ENCODE measurements at regions not wholly inside any gene's neighbourhood (a gene's known extent, or its start where the extent isn't known, plus 50 kb on each side); places are given as distances from the start of the nearest gene placed in this dataset.

- POLR2A ChIA-PET, result no interaction called here
- H3K4me1 ChIP-seq (ENCODE audit: control insufficient read depth in 1 of 2, insufficient read depth in 2 of 2, low read depth in 1 of 2, low read length in 1 of 2), result peaks cover 17 to 35% of the 10 kb centered on the region in 2 experiments
- no peak for TF ChIP-seq MXI1 (IDR thresholded peaks at IDR 0.05; ENCODE audit: low read depth, low read length)
- no peak for TF ChIP-seq RAD21 (IDR thresholded peaks at IDR 0.05; ENCODE audit: low read length)
- TF ChIP-seq USF1 (IDR thresholded peaks at IDR 0.05; ENCODE audit: borderline replicate concordance, low read depth), result no peak
- TF ChIP-seq FOSL2 (IDR thresholded peaks at IDR 0.05; ENCODE audit: borderline replicate concordance, low read depth), result no peak
- TF ChIP-seq PBX3 (IDR thresholded peaks at IDR 0.05), result no peak
- no peak for TF ChIP-seq MAX (IDR thresholded peaks at IDR 0.05; ENCODE audit: low read depth)
- TF ChIP-seq EP300 (IDR thresholded peaks at IDR 0.05; ENCODE audit: borderline replicate concordance in 1 of 2, low read depth in 1 of 2, low read length in 1 of 2), result no peak
- no peak for TF ChIP-seq TAF1 (IDR thresholded peaks at IDR 0.05; ENCODE audit: borderline replicate concordance, low read depth, low read length)
- TF ChIP-seq TEAD4 (IDR thresholded peaks at IDR 0.05; ENCODE audit: borderline replicate concordance, insufficient read depth), result no peak
- TF ChIP-seq NRF1 (IDR thresholded peaks at IDR 0.05; ENCODE audit: low read depth, low read length), result no peak
- no peak for TF ChIP-seq JUND (IDR thresholded peaks at IDR 0.05)
- TF ChIP-seq RFX5 (IDR thresholded peaks at IDR 0.05; ENCODE audit: low read length), result no peak
- no peak for TF ChIP-seq GABPA (IDR thresholded peaks at IDR 0.05; ENCODE audit: low read depth)
- no peak for DNase-seq
- H3K27me3 ChIP-seq (ENCODE audit: insufficient read depth), result no peaks in the 10 kb centered on the region
- no peak overlapping the region for H3K9ac ChIP-seq
- H3K36me3 ChIP-seq (replicated peaks in 1 of 2; ENCODE audit: control insufficient read depth in 1 of 2, insufficient read depth in 2 of 2, low read length in 1 of 2), result no peaks in the 10 kb centered on the region
- H3F3A ChIP-seq (replicated peaks; ENCODE audit: insufficient read depth), result peaks cover 38% of the 10 kb centered on the region
- CTCF ChIA-PET, result no interaction called here
- H2AFZ ChIP-seq (ENCODE audit: low read depth), result no peak overlapping the region
- no peaks in the 10 kb centered on the region; the same call in 1 of the 2 replicates for H3K79me2 ChIP-seq (ENCODE audit: insufficient read depth)
- no peaks in the 10 kb centered on the region for H3K9me2 ChIP-seq
- no peaks in the 10 kb centered on the region for H4K20me1 ChIP-seq (ENCODE audit: insufficient read depth)
- H3K4me2 ChIP-seq, result no peak overlapping the region
- H3K9me3 ChIP-seq, result no peaks in the 10 kb centered on the region
- 89% methylated on average over 2 of the region's 2 CpGs for WGBS (ENCODE audit: low lambda C conversion rate)
- H3K4me3 ChIP-seq (ENCODE audit: low read depth in 2 of 2, low read length in 1 of 2), result no peak overlapping the region
- no peak overlapping the region for H3K27ac ChIP-seq (ENCODE audit: low read depth in 2 of 2, low read length in 1 of 2)
These were observed 98.8 kb upstream of the SLC38A2 start for GRCh38 chr12:46471404-46471803.

- no peak overlapping the region for H3K27ac ChIP-seq (ENCODE audit: low read depth in 2 of 2, low read length in 1 of 2)
- H3K4me1 ChIP-seq (ENCODE audit: control insufficient read depth in 1 of 2, insufficient read depth in 2 of 2, low read depth in 1 of 2, low read length in 1 of 2), result peaks cover 17 to 35% of the 10 kb centered on the region in 2 experiments
- no peaks in the 10 kb centered on the region for H3K36me3 ChIP-seq (replicated peaks in 1 of 2; ENCODE audit: control insufficient read depth in 1 of 2, insufficient read depth in 2 of 2, low read length in 1 of 2)
- H3K79me2 ChIP-seq (ENCODE audit: insufficient read depth), result no peaks in the 10 kb centered on the region; the same call in 1 of the 2 replicates
- no peaks in the 10 kb centered on the region for H4K20me1 ChIP-seq (ENCODE audit: insufficient read depth)
- peaks cover 38% of the 10 kb centered on the region for H3F3A ChIP-seq (replicated peaks; ENCODE audit: insufficient read depth)
- ChIA-PET CTCF (no interaction called here), POLR2A (no interaction called here)
- no peaks in the 10 kb centered on the region for H3K9me2 ChIP-seq
- no peak overlapping the region for H3K4me3 ChIP-seq (ENCODE audit: low read depth in 2 of 2, low read length in 1 of 2)
- TF ChIP-seq JUND (IDR thresholded peaks at IDR 0.05) (no peak), FOXM1 (IDR thresholded peaks at IDR 0.05; ENCODE audit: low read depth) (no peak), TEAD4 (IDR thresholded peaks at IDR 0.05; ENCODE audit: borderline replicate concordance, insufficient read depth) (no peak), MXI1 (IDR thresholded peaks at IDR 0.05; ENCODE audit: low read depth, low read length) (no peak), FOXJ3 (CRISPR knock-in tag; IDR thresholded peaks at IDR 0.05) (no peak), YY1 (IDR thresholded peaks at IDR 0.05; ENCODE audit: low read depth) (no peak), NRF1 (IDR thresholded peaks at IDR 0.05; ENCODE audit: low read depth, low read length) (no peak), GABPA (IDR thresholded peaks at IDR 0.05; ENCODE audit: low read depth) (no peak), MEF2A (IDR thresholded peaks at IDR 0.05; ENCODE audit: borderline replicate concordance, low read depth) (no peak), CTCF (IDR thresholded peaks at IDR 0.05) (no peak), PBX3 (IDR thresholded peaks at IDR 0.05) (no peak), TAF1 (IDR thresholded peaks at IDR 0.05; ENCODE audit: borderline replicate concordance, low read depth, low read length) (no peak)
- H3K9ac ChIP-seq, result no peak overlapping the region
- DNase-seq, result no peak
- no peaks in the 10 kb centered on the region for H3K9me3 ChIP-seq
- H3K27me3 ChIP-seq (ENCODE audit: insufficient read depth), result no peaks in the 10 kb centered on the region
- H3K4me2 ChIP-seq, result no peak overlapping the region
- no peak overlapping the region for H2AFZ ChIP-seq (ENCODE audit: low read depth)
- 83% methylated on average over 1 of the region's 1 CpG for WGBS (ENCODE audit: low lambda C conversion rate)
These were observed 98.4 kb upstream of the SLC38A2 start for GRCh38 chr12:46470975-46471374.
